ENCODE measurements at regions not wholly inside any gene's neighbourhood (a gene's known extent, or its start where the extent isn't known, plus 50 kb on each side); places are given as distances from the start of the nearest gene placed in this dataset.

DNA sequence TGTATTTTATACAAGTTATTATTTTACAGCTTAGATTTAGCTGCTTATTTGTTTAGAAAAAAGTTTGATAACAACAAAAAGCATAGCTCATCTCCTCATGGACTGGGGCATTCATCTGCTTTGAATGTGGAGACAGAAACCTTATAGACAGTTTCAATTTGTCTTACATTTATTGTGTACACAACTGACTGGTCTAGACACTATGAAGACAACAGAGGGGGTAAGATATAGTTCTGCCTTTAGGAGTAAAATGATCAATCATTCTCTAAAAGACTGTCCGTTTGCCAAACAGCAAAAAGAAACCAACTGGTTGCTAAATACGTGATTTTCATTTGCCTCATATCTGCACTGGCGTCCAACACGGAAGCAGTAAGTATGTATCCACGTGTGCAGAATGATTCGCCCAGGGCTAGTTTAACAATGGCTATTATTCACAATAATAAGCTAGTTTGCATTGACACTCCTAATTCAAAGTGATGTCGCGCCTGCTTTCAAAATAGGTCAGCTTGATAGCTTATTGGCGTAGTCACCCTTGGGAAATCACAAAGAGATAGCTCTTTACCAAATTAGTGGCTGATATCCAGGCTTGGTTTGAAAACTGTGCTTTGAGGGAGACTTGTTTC, 153.6 kb downstream of the BMP2 start:
- H2AFZ ChIP-seq (ENCODE audit: control insufficient read depth, low read length) = peak overlapping the region; percentile 91
- no peaks in the 10 kb centered on the region for H3K9me1 ChIP-seq (ENCODE audit: control insufficient read depth, extremely low read depth, insufficient read depth, low read length)
- H3K36me3 ChIP-seq (ENCODE audit: control insufficient read depth in 2 of 2, extremely low read depth in 1 of 2, insufficient read depth in 2 of 2, low read length in 2 of 2) = no peaks in the 10 kb centered on the region
- peaks cover 31% of the 10 kb centered on the region for H3K4me1 ChIP-seq (ENCODE audit: control insufficient read depth, extremely low read depth, insufficient read depth, low read length)
- H3K4me2 ChIP-seq (ENCODE audit: control insufficient read depth, extremely low read depth, insufficient read depth, low read depth, low read length) = peak overlapping the region; percentile 71
- dilution Hi-C loops (cut with MboI; ENCODE audit: extremely low pct_ligation_motif_present, low sequenced_read_pairs) = no loop called here
- peak overlapping the region in 2 of 3 experiments; percentile 41 to 56 for H3K4me3 ChIP-seq (ENCODE audit: control insufficient read depth in 2 of 3, extremely low read depth in 1 of 3, insufficient read depth in 2 of 3, low read depth in 1 of 3, low read length in 3 of 3)
- H3K79me2 ChIP-seq (ENCODE audit: control insufficient read depth, insufficient read depth, low read length) = no peaks in the 10 kb centered on the region
- TF ChIP-seq, protein P1, sequence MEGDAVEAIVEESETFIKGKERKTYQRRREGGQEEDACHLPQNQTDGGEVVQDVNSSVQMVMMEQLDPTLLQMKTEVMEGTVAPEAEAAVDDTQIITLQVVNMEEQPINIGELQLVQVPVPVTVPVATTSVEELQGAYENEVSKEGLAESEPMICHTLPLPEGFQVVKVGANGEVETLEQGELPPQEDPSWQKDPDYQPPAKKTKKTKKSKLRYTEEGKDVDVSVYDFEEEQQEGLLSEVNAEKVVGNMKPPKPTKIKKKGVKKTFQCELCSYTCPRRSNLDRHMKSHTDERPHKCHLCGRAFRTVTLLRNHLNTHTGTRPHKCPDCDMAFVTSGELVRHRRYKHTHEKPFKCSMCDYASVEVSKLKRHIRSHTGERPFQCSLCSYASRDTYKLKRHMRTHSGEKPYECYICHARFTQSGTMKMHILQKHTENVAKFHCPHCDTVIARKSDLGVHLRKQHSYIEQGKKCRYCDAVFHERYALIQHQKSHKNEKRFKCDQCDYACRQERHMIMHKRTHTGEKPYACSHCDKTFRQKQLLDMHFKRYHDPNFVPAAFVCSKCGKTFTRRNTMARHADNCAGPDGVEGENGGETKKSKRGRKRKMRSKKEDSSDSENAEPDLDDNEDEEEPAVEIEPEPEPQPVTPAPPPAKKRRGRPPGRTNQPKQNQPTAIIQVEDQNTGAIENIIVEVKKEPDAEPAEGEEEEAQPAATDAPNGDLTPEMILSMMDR (optimal IDR thresholded peaks at IDR 0.05 in 1 of 3, IDR thresholded peaks at IDR 0.05 in 1 of 3, conservative IDR thresholded peaks at IDR 0.05 in 1 of 3; ENCODE audit: extremely low read depth in 1 of 3, insufficient read depth in 2 of 3, low read length in 3 of 3) = no peak
- TF ChIP-seq EZH2 (IDR thresholded peaks at IDR 0.05; ENCODE audit: low read length) = no peak
- H3K9ac ChIP-seq (ENCODE audit: control insufficient read depth, extremely low read depth, insufficient read depth, low read length) = peak overlapping the region; percentile 26
- no peaks in the 10 kb centered on the region for H3K9me3 ChIP-seq (ENCODE audit: control insufficient read depth, low read depth, low read length)
- FAIRE-seq (peak; percentile 90), DNase-seq (ENCODE audit: low read depth, low spot score) (no peak)
- no peaks in the 10 kb centered on the region for H4K20me1 ChIP-seq (ENCODE audit: control insufficient read depth, extremely low read depth, insufficient read depth, low read length)
- H3K27ac ChIP-seq (ENCODE audit: control insufficient read depth, insufficient read depth, low read length) = peak overlapping the region; percentile 59
- no peaks in the 10 kb centered on the region for H3K27me3 ChIP-seq (ENCODE audit: control insufficient read depth, extremely low read depth, insufficient read depth, low read length)

DNA sequence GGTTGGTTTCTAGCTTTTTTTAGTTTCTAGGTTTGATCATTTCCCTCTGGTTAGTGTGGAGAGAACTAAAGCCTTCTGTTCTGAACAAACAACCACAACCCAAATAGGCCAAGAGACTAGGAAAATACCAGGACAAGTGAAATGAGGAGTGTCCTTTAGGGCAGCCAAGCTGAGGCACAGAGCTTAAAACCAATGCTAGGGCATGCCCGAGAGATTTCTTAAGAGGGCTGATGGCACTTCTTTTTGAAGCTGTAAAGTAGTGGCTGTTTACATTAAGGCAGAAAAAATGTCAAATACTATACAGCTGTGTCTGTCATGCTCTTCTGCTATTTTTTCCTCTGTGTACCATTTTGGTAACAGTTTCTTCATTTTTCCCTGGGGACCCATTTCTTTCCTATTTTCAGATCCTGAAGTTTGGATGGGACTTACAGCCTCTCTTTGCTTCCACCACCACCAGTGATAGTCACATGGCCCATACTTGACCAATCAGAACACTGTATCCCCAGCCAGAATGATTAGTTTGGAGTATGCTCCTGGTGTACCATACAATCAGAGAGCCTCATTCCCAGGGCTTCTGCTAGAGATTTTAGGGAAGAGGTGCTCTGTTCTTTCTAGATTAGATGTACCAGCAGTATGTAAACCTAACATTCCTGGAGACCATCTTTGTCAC, 154.4 kb downstream of the BMP2 start:
- FAIRE-seq = peak; percentile 71
- no peaks in the 10 kb centered on the region for H3K36me3 ChIP-seq (ENCODE audit: control insufficient read depth in 2 of 2, extremely low read depth in 1 of 2, insufficient read depth in 2 of 2, low read length in 2 of 2)
- H3K27me3 ChIP-seq (ENCODE audit: control insufficient read depth, extremely low read depth, insufficient read depth, low read length) = no peaks in the 10 kb centered on the region
- no peak for DNase-seq (ENCODE audit: low read depth, low spot score)
- H3K9ac ChIP-seq (ENCODE audit: control insufficient read depth, extremely low read depth, insufficient read depth, low read length) = no peak overlapping the region
- peak overlapping the region in 2 of 3 experiments; percentile 20 to 56 for H3K4me3 ChIP-seq (ENCODE audit: control insufficient read depth in 2 of 3, extremely low read depth in 1 of 3, insufficient read depth in 2 of 3, low read depth in 1 of 3, low read length in 3 of 3)
- dilution Hi-C loops (cut with MboI; ENCODE audit: extremely low pct_ligation_motif_present, low sequenced_read_pairs) = no loop called here
- H3K4me2 ChIP-seq (ENCODE audit: control insufficient read depth, extremely low read depth, insufficient read depth, low read depth, low read length) = peak overlapping the region; percentile 71
- no peaks in the 10 kb centered on the region for H3K9me1 ChIP-seq (ENCODE audit: control insufficient read depth, extremely low read depth, insufficient read depth, low read length)
- no peaks in the 10 kb centered on the region for H3K79me2 ChIP-seq (ENCODE audit: control insufficient read depth, insufficient read depth, low read length)
- no peak for TF ChIP-seq EZH2 (IDR thresholded peaks at IDR 0.05; ENCODE audit: low read length)
- TF ChIP-seq, protein P1 (optimal IDR thresholded peaks at IDR 0.05 in 1 of 3, IDR thresholded peaks at IDR 0.05 in 1 of 3, conservative IDR thresholded peaks at IDR 0.05 in 1 of 3; ENCODE audit: extremely low read depth in 1 of 3, insufficient read depth in 2 of 3, low read length in 3 of 3) = no peak
- peak overlapping the region; percentile 91 for H2AFZ ChIP-seq (ENCODE audit: control insufficient read depth, low read length)
- peak overlapping the region; percentile 59 for H3K27ac ChIP-seq (ENCODE audit: control insufficient read depth, insufficient read depth, low read length)
- H3K9me3 ChIP-seq (ENCODE audit: control insufficient read depth, low read depth, low read length) = no peaks in the 10 kb centered on the region
- H4K20me1 ChIP-seq (ENCODE audit: control insufficient read depth, extremely low read depth, insufficient read depth, low read length) = no peaks in the 10 kb centered on the region
- H3K4me1 ChIP-seq (ENCODE audit: control insufficient read depth, extremely low read depth, insufficient read depth, low read length) = peaks cover 38% of the 10 kb centered on the region

Measured in keratinocyte (primary cell).